SH-SY5Y (cell line): ENCODE measurements at regions not wholly inside any gene's neighbourhood (a gene's known extent, or its start where the extent isn't known, plus 50 kb on each side); places are given as distances from the start of the nearest gene placed in this dataset.

Source experiments
- GATA2 ChIP-seq: IDR thresholded peaks from 2 replicates; pipeline ENCODE4 v1.6.1; 2011; ENCODE audit warnings: mild to moderate bottlenecking, low read depth, low read length
- GATA3 ChIP-seq: IDR thresholded peaks from 2 replicates; pipeline ENCODE4 v1.6.1; 2011; ENCODE audit warnings: low read depth, mild to moderate bottlenecking, low read length, moderate library complexity

DNA sequence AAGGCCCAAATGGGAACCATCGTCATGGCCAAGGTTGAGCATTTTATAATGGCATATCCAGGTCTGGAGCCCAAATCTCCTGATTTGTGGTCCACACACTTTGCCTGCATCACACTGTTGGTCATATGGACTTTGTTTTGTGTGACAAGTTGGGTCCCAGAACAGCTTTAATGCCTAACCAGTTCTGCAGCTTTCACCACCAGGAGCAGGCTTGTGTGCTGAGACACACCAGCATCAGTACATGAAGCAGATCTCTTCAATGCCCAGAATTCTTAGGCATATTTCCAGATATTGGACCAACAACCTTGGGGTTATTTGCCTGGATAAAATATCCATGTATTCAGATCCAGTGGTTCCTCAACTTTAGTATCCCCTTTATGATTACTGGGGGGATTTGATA, 371.3 kb downstream of the FBXW7 start:
- TF ChIP-seq GATA2 = no peak
- TF ChIP-seq GATA3 = no peak
